OCI-LY3 (cell line): ENCODE measurements at regions not wholly inside any gene's neighbourhood (a gene's known extent, or its start where the extent isn't known, plus 50 kb on each side); places are given as distances from the start of the nearest gene placed in this dataset.

Source experiments
- EZH2phosphoT487 ChIP-seq: fragments of 200-600 bp; shearing (Covaris generic); IDR thresholded peaks from 2 replicates; pipeline ENCODE4 v1.6.1; 2018; ENCODE audit warnings: antibody characterized with exemption, mixed run types, low read depth
- TF ChIP-seq, protein P1 (sequence below): fragments of 200-600, 300-600 bp; sonication (generic); IDR thresholded peaks from 2 replicates; pipeline ENCODE4 v1.5.1; 2014; ENCODE audit warnings: antibody characterized with exemption, low read length, low read depth

DNA sequence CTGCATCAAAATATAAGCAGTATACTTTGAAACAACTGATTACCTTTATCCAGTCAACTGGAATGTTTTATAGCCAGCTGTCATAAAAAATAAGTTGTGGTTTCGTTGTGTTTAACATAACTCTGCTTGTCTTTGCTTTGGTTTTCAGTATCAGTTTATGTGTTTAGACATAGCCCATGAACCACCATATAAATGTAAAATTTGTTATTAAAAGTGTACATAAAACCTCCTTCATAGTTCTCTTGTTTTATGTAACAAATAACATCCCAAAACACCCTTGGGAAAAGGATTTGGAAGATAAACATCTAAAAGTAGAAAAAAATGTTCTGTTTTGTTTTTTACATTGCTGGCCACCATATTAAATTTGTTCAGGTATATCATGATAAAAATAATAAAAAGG is 347.0 kb upstream of the PROK2 start:
- TF ChIP-seq, protein P1, sequence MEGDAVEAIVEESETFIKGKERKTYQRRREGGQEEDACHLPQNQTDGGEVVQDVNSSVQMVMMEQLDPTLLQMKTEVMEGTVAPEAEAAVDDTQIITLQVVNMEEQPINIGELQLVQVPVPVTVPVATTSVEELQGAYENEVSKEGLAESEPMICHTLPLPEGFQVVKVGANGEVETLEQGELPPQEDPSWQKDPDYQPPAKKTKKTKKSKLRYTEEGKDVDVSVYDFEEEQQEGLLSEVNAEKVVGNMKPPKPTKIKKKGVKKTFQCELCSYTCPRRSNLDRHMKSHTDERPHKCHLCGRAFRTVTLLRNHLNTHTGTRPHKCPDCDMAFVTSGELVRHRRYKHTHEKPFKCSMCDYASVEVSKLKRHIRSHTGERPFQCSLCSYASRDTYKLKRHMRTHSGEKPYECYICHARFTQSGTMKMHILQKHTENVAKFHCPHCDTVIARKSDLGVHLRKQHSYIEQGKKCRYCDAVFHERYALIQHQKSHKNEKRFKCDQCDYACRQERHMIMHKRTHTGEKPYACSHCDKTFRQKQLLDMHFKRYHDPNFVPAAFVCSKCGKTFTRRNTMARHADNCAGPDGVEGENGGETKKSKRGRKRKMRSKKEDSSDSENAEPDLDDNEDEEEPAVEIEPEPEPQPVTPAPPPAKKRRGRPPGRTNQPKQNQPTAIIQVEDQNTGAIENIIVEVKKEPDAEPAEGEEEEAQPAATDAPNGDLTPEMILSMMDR = no peak
- no peak for TF ChIP-seq EZH2phosphoT487
